Coronary artery (tissue), 2 donors: ENCODE measurements at regions not wholly inside any gene's neighbourhood (a gene's known extent, or its start where the extent isn't known, plus 50 kb on each side); places are given as distances from the start of the nearest gene placed in this dataset.
"Not testable (repeated sequence)": the region's sequence is repeated elsewhere in the genome, so short reads cannot be mapped to it uniquely, and the experiment has no call there.

Experiments used
- DNase-seq: peaks from one replicate; pipeline ENCODE4 v3.0.0-alpha.2; 2017; ENCODE audit warnings: low spot score
- H3K27ac ChIP-seq, 2 donors: fragments of 200-600 bp; sonication (generic); one replicate each; pipeline ENCODE4 v1.5.1; 2016 to 2019
- H3K4me3 ChIP-seq: fragments of 200-600 bp; sonication (generic); 2 replicates; pipeline ENCODE4 v1.5.1; 2016; ENCODE audit warnings: mild to moderate bottlenecking, moderate library complexity
- CTCF ChIP-seq: fragments of 200-600 bp; sonication (generic); IDR thresholded peaks from one replicate; pipeline ENCODE4 v1.5.1; 2019; ENCODE audit warnings: antibody characterized with exemption

DNA sequence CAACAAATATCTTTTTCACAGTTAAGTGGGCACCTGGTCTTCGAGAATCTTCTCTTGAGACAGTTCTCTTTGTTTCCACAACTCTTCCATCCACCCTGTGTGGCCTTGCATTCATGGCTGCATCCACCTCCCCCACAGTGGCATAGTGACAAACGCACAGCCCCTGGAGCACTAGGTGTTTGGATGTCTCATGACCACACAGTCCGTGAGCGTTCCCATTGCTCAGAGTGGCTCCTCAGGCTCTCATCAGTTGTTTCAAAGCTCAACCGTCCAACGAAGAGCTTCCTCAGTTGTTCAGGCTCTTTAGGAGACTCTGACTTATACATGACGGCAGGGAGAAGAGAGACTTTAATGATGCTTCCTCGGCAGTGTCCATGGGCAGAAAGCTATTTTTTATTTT is 191.6 kb downstream of the CDRT15L2 start:
- H3K4me3 ChIP-seq: no peak overlapping the region
- no peak for DNase-seq
- no peak for TF ChIP-seq CTCF
- H3K27ac ChIP-seq: no peak overlapping the region

DNA sequence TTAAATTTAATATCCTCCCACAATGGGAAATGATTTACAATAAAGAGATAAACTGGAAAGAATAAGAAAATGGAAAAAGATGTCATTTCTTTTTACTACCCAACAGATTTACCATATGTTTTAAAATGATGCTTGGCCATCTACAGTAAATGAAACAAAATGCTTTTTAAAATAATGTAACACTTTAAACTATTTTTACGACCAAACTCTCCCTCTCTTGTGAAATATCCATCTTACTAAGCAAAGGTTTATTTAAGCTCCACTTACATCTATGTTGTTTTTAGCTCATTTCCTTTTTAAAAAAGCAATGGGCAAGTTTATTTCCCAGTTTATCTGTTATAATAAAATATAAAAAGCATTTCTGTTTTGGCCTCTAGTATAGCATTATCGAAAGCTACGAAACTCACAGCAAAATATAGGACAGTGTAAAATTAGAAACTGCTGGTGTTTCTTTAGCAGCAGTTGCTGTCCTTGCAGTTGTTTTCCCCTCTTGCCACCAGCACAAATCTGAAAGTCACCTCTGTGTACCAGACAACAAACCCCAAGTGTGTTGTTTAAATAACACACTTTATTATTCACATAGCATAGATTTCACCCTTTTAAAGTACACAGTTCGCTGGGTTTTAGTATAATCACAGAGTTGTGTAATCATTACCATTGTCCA is 195.1 kb downstream of the CDRT15L2 start:
- no peak for DNase-seq
- TF ChIP-seq CTCF: no peak
- no peak overlapping the region for H3K4me3 ChIP-seq
- H3K27ac ChIP-seq: no peak overlapping the region

- Histone ChIP-seq H3K4me3 (no peak overlapping the region), H3K27ac (no peak overlapping the region)
- no peak for TF ChIP-seq CTCF
- DNase-seq: no peak
Observed at GRCh38 chr17:20775331-20775730, 195.8 kb downstream of the CDRT15L2 start.

DNA sequence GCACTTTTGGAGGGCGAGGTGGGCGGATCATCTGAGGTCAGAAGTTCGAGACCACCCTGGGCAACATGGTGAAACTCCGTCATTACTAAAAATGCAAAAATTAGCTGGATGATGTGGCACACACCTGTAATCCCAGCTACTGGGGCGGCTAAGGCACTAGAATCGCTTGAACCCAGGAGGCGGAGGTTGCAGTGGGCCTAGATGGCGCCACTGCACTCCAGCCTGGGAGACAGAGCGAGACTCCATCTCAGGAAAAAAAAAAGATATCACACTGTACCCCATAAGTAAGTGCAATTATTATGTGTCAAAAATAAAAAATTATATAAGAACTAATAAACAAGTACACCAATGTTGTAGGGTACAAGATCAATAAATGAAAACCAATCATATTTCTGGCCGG is 200.0 kb downstream of the CDRT15L2 start:
- Histone ChIP-seq H3K27ac (no peak overlapping the region), H3K4me3 (no peak overlapping the region)
- TF ChIP-seq CTCF: no peak
- DNase-seq: no peak

- H3K27ac ChIP-seq: no peak overlapping the region
- H3K4me3 ChIP-seq: no peak overlapping the region
- no peak for TF ChIP-seq CTCF
Observed at GRCh38 chr17:20781260-20781659, 201.7 kb downstream of the CDRT15L2 start.

GRCh38 chr17:20781869-20782268 is 202.3 kb downstream of the CDRT15L2 start:
- not testable (repeated sequence) for H3K4me3 ChIP-seq, DNase-seq, H3K27ac ChIP-seq

More at GRCh38 chr17:20781260-20781659, 201.7 kb downstream of the CDRT15L2 start:
- no peak for DNase-seq

GRCh38 chr17:20783091-20783490 is 203.6 kb downstream of the CDRT15L2 start:
- Histone ChIP-seq H3K27ac (no peak overlapping the region), H3K4me3 (no peak overlapping the region)
- TF ChIP-seq CTCF: no peak
- DNase-seq: no peak
